Islet of Langerhans (tissue), 1 donor: ENCODE measurements at regions not wholly inside any gene's neighbourhood (a gene's known extent, or its start where the extent isn't known, plus 50 kb on each side); places are given as distances from the start of the nearest gene placed in this dataset.

Experiments
- FAIRE-seq: peaks from one replicate; lab custom pipeline; 2011; peaks lifted over from hg19 to GRCh38; lab: Jason Lieb, UNC

- FAIRE-seq, result no peak
These were observed 341.8 kb upstream of the SEMA3A start for GRCh38 chr7:84536271-84536870.

- FAIRE-seq, result no peak
These were observed 341.1 kb upstream of the SEMA3A start for GRCh38 chr7:84535580-84536270.

DNA sequence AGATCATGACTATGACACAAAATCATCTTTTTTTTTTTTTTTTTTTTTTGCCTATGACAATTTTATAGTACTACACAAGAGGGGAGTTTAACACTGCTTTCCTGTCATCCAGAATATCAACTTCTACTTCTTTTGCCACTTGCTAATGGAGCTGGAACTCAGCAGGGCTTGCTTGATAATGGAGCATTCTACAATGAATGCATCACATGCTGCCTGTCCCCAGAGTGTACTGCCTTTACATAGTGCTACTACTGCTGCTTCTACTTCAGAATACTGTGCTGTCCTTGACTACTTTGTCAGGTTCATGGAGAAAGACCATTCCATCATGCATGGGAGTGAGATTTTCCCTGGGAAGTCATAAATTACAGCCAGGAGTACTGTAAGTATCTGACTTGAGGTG is 338.6 kb upstream of the SEMA3A start:
- no peak for FAIRE-seq

DNA sequence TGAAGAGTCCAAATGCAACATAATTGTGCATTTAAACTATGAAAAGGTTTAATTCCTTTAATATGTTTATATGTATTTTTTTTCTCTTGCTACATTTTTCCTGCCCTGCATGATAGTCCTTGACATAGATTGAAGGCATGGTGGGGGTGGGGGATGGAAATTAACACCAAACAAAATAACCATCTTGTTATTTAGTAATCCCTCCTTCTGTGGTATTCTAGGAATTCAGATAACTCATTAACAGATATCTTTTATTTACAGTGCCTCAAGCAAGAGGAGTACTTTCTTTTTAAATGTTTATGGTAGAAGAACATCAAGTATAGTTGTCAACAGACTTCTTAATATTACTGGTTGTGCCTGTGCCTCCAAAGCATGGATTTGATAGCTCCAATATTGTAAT is 337.6 kb upstream of the SEMA3A start:
- no peak for FAIRE-seq

DNA sequence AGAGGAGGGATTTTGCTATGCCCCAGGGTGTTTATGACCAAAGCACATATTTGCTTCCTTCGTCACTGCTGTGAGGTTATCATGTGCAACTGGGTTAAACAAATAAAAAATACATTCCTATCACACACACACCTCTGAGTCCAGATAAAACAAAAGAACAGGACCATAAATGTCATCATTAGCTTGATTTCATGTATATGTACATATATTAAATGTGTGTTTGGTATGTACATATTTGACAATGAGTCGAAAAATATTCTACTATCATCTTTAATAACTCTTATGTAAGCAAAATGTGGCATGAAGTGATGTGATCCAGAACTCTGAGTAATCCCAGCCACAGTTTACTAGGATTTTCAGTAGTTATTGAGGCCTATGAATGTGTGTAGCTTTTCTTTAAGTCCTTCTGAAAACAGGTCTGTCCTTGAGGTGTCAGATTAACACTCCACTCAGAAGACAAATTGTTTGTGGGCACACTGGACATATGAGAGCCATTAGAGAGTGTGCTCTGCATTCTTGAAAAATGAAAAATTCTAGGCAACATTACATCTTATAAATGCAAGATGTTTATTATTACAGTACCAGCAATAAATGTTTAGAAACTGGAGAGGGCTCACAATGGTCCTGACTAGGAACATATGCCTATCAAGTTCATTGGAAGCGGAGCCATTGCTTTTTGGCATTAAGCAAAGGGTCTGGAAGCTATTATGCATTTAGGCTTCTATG is 335.1 kb upstream of the SEMA3A start:
- no peak for FAIRE-seq

DNA sequence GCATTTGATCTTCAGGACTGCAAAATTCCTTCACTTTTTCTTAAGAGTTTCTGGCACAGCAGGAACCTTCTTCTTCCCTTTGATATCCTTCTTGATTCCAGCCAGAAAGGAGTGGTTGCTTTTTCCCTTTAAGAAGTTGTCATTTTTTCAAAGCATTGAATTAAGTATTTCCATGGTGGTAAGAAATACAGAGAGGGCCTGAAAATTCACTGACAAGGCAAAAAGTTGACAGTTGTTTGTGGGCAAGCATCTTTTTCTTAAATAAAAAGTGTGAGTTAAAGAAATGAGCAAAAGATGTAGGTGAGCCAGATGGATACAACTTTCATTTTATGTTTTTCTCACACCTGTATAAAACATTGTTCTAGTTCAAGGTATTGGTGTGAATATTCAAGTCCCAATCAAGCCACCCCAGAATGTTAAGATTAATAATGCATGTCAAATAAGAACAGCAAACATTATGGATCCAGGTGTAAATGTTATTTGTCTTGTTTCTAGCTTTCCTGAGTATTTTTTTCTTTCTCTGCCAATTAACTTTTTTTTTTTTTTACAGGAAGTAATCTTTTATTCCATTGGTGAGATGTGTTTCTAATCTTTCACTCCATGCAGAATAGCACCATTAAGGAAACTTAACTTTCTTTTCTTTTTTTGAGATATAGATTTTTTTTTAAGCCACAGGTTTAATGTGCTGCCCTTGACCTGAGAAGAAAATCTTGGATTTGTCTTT is 334.3 kb upstream of the SEMA3A start:
- FAIRE-seq, result peak; percentile 92

DNA sequence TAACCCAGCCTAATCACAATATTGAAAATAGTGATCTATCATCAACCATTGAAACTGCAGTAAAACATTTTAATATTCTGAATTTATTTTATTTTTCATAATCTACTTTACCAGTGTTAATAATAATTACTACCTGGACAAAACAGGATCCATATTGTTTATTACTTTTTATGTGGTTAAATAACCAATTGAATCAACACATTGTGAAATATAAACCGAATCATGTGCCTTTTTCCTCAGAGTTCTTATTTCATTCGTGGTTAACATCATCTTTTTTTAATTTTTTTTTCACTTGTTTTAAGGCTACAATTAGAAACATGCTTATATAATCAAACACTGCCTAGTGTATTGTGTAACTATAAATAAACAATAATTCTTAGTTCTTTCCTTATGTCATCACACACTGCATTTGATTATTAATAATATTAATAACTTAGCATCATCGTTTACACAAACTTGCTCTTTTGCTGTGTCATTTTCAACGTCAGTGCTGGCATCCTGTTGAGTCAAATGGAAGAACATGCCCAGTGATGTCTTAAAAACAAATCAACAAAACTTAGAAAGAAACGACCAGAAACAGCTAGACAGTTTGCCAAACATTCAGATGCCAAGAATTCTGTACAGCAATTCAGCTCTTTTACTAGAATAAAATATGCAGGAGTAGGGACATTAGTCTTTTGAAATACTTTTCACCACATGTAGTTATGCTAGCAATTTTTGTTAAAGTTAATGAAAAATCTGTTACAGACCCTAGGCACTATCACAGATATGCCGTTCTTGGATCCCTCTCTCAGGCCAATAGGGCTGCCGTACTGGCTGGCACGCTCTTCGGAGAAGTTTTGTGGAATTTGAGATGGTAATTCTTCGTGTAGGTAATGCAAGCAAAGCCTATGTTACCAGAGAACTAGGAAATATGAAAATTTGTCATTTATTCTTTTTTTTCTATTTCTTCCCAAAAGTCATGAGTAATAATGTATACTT is 330.4 kb upstream of the SEMA3A start:
- peak; percentile 85 for FAIRE-seq

DNA sequence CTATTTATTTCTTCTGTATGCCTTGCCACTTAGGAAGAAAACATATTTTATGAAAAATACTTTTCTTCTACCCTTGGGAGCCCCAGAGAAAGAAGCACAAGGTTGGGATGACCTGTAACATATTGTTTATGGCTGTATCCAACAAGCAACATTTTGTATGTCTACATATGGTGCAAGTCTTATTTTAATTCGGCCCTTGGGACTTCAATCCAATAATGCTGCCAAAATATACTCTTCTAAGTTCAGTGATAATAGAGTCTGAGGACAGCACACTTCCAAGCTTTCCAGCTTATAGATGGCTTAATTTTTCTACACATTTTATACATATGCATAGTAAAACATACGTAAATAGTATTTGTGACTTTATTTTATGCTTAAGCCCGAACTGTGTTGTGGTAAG is 318.5 kb upstream of the SEMA3A start:
- no peak for FAIRE-seq

- no peak for FAIRE-seq
These were observed 317.5 kb upstream of the SEMA3A start for GRCh38 chr7:84512055-84512454.

DNA sequence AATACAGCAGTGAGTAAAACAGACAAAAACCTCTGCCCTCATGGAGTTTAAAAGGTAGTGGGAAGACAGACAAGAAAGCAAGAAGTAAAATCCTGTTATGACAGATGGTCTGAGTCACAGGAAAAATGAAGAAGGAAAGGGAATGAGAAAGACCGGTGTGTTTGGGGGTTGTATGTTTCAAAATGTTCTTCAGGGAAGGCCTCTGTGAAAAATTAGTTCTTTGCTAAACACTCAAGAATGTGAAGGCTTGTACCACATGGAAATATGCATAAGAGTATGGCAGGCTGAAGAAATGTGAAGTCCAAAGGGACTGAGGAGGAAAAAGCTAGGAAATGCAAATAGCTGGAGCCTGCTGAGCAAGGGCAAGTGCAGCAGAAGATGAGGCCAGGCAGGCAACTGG is 315.9 kb upstream of the SEMA3A start:
- no peak for FAIRE-seq

- no peak for FAIRE-seq
These were observed 314.9 kb upstream of the SEMA3A start for GRCh38 chr7:84509522-84509921.

- no peak for FAIRE-seq
These were observed 314.0 kb upstream of the SEMA3A start for GRCh38 chr7:84508606-84509005.

- FAIRE-seq, result no peak
These were observed 312.9 kb upstream of the SEMA3A start for GRCh38 chr7:84507529-84507928.

DNA sequence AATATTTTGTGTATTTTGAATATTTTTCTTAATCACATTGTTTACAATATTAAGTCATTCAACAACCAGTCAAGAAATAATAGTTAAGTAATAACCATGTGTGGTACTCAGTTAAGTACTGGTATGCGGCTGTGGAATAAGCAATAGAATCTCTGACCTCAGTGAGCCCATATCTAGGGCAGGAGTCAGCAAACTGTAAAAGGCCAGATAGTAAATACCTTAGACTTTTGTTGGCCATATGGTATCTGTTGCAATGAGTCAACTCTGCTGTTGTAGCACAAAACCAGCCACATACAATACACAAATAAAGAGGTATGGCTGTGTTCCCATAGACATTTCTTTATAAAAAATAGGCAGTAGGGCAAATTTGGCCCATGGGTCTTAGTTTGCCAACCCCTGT is 311.6 kb upstream of the SEMA3A start:
- FAIRE-seq, result no peak

GRCh38 chr7:84502239-84502638 is 307.6 kb upstream of the SEMA3A start:
- FAIRE-seq, result no peak

DNA sequence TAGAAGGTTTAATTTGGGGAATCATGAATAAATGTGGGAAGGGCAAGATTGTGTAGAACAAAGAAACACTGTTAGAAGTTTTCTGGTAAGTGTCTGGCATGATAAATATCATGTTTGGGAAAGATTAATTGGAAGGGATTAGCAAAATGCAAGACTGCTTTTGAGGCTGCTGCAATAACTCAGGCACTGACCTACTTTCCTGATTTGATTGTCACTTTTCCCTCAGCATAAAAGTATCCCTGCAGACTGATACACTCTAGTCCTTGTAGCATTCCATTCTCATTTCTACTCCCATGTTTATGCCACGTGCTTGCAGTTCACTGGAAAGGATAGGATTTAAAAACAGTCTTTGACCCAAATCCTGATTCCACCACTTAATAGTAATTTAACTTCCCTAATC is 303.3 kb upstream of the SEMA3A start:
- no peak for FAIRE-seq

DNA sequence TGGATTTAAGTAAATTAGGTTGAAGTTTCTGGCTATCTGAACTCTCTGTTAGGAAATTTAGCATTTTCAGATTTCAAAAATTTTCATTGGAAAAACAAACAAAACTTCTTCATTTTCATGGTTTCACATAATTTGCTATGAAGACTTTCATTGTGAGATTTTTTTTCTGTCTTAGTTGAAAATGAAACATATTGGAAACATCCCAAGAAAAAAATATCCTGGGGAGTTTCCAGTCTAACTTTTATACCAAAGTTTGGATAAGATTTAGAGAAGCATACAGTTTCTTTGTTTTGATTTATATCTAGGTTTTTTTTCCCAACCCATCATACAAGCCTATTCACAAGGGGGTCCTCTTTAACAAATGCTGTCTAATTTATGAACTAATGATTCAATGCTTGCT is 300.5 kb upstream of the SEMA3A start:
- FAIRE-seq, result peak; percentile 41

DNA sequence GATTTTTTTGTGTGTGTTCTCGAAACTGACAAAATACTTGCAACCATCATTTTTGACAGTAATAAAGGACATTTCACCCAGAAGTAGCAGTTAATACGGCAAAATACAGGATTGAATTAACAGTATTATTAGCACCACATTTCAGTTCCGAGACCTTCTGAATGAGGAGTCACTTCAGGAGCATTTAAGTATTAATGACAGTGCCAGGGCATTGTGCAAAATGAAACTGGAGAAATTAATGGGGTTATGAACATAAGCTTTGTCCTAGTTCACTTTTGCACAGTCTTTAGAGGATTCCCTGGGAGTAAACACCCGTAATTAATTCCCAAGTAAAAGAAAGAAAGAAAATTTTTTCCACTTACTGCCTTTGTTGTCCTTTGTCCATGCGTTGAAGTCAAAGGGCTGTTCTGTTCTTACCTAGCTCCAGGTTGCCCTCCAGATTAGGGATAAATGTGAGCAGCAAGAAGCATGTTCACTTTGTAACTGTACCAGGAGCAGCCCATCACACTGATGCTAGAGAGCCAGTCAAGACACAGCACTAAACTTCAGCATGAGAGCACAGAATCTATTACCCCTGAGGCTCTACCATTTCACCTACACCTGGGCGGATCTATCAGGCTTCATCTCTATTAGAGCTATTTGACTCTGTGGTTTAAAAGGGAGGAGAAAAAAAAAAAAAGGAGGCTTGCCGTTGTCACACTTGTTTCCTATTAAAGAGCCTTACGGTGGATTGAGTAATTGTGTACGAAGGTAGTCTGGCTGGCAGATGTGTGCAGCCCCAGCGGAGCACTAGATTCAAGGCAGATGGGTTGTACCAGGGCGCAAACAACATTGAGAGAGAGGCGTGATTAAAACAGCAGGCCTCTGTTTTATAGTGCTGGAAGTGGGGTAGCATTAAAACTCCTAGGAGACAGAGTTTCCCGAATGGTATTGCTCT is 297.8 kb upstream of the SEMA3A start:
- FAIRE-seq, result no peak

- FAIRE-seq, result no peak
These were observed 296.1 kb upstream of the SEMA3A start for GRCh38 chr7:84490661-84491060.

GRCh38 chr7:84484502-84485079 is 290.0 kb upstream of the SEMA3A start:
- no peak for FAIRE-seq
